ENCODE measurements at regions not wholly inside any gene's neighbourhood (a gene's known extent, or its start where the extent isn't known, plus 50 kb on each side); places are given as distances from the start of the nearest gene placed in this dataset.

DNA sequence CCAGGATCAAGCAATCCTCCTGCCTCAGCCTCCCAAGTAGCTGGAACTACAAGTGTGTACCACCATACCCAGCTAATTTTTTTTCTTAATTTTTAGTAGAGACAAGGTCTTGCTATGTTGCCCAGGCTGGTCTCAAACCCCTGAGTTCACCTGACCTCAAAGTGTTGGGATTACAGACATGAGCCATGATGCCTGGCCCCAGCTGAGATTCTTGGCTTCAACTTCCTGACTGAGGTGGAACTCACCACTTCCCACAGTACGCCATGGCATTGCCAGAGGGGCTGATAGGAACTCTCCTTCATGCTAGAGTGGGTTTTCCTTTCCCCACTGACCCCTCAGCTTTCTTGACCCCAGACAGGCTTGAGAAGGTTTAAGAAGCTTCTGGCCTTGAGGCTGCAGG lies 251.0 kb upstream of the CSF3R start:
- intact Hi-C loops (cut with DNase I; ENCODE audit: low total_unique reads): no loop called here
- WGBS, 2 donors: 0% methylated on average over 1 of the region's 1 CpG
- no peaks in the 10 kb centered on the region for H3K36me3 ChIP-seq (ENCODE audit: low read depth, missing control alignments)
- TF ChIP-seq, protein P1, sequence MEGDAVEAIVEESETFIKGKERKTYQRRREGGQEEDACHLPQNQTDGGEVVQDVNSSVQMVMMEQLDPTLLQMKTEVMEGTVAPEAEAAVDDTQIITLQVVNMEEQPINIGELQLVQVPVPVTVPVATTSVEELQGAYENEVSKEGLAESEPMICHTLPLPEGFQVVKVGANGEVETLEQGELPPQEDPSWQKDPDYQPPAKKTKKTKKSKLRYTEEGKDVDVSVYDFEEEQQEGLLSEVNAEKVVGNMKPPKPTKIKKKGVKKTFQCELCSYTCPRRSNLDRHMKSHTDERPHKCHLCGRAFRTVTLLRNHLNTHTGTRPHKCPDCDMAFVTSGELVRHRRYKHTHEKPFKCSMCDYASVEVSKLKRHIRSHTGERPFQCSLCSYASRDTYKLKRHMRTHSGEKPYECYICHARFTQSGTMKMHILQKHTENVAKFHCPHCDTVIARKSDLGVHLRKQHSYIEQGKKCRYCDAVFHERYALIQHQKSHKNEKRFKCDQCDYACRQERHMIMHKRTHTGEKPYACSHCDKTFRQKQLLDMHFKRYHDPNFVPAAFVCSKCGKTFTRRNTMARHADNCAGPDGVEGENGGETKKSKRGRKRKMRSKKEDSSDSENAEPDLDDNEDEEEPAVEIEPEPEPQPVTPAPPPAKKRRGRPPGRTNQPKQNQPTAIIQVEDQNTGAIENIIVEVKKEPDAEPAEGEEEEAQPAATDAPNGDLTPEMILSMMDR (IDR thresholded peaks at IDR 0.05): no peak
- TF ChIP-seq POLR2A (IDR thresholded peaks at IDR 0.05): no peak
- H3K4me3 ChIP-seq: no peak overlapping the region
- H3K9me3 ChIP-seq: no peaks in the 10 kb centered on the region
- no peak for DNase-seq
- H3K27ac ChIP-seq: no peak overlapping the region
- no peaks in the 10 kb centered on the region for H3K4me1 ChIP-seq
- H3K27me3 ChIP-seq: no peaks in the 10 kb centered on the region

DNA sequence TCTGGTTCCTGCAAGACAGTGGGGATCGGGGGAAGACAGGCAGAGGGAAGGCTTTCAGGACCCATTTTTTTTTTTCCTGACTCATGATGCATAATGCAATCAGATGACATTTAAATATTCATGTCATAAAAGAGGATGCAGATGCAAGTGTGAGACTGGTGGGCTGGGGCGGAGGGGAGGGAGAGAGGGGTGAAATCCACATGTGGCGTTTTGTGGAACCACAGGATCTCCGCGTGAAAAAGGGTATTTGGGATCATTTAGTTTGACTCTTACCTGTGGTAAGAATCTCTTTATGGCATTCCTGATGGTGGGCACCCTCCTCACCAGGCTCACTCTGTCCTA lies 249.3 kb upstream of the CSF3R start:
- 88 to 95% methylated on average over 5 of the region's 5 CpGs for WGBS, 2 donors
- H3K27ac ChIP-seq: no peak overlapping the region
- TF ChIP-seq POLR2A (IDR thresholded peaks at IDR 0.05): no peak
- TF ChIP-seq, protein P1 (IDR thresholded peaks at IDR 0.05): no peak
- no peaks in the 10 kb centered on the region for H3K4me1 ChIP-seq
- intact Hi-C loops (cut with DNase I; ENCODE audit: low total_unique reads): no loop called here
- H3K36me3 ChIP-seq (ENCODE audit: low read depth, missing control alignments): no peaks in the 10 kb centered on the region
- no peak for DNase-seq
- H3K9me3 ChIP-seq: no peaks in the 10 kb centered on the region
- H3K27me3 ChIP-seq: no peaks in the 10 kb centered on the region
- no peak overlapping the region for H3K4me3 ChIP-seq

DNA sequence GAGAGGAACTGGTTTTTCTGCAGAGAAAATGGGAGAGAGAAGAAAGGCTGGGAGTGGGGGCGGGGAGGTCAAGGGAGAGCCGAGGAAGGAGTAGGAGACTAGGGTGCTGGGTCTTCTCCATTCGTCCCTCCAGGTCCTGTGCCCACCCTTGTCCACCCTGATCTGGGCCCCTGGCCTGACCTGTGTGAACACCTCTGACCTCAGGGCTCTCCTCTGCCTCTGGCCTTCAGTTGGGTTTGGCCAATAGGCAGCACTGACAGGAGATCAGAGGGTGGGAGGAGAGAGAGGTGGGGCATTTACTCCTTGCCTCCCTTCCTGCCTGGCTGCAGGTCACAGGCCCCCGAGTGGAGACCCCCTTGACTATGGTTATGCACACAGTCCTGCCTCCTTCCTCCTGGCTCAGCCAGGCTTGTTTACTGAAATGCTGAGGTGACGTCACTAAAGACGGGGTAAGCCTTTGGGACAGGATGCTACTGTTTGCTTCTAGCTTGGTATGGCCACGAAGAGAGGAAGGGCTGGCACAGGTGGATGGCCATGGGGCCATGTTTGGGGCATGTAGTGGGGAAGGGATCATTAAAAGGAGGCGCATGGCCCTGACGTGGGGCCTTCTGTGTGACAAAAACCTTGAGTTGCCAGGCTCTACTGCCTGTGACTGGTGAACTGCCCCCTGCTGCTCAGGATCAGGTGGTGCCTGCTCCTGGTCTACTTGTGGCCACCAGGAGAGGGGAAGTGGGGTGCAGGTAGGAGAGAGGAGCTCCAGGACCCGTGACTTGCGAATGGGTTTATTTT lies 248.7 kb upstream of the CSF3R start:
- no peak for DNase-seq
- Histone ChIP-seq H3K27me3 (no peaks in the 10 kb centered on the region), H3K4me3 (no peak overlapping the region), H3K9me3 (no peaks in the 10 kb centered on the region), H3K4me1 (no peaks in the 10 kb centered on the region), H3K27ac (no peak overlapping the region), H3K36me3 (ENCODE audit: low read depth, missing control alignments) (no peaks in the 10 kb centered on the region)
- intact Hi-C loops (cut with DNase I; ENCODE audit: low total_unique reads): no loop called here
- TF ChIP-seq POLR2A (IDR thresholded peaks at IDR 0.05): no peak
- TF ChIP-seq, protein P1 (IDR thresholded peaks at IDR 0.05): peak in 1 of 3 experiments; percentile 11
- WGBS, 2 donors: 73 to 80% methylated on average over 11 of the region's 11 CpGs

DNA sequence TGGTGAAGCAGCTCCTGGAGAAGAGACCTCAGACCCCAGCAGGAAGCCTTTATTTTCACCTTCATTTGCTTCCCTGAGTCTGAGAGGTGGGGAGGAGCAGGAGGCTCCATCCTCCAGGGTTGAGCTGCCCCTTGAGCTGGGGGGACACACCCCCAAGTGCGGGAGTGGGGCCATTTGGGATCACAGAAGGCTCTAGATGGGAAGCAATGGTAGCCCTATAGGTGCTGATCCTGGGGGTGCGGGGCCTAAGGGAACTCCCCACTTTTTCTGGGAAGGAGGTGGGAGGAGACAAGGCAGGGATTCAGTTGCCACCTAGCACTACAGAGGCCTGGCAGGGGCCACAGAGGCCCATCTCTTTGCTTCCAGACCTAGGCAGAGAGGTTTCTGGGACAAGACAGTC lies 247.9 kb upstream of the CSF3R start:
- Histone ChIP-seq H3K9me3 (no peaks in the 10 kb centered on the region), H3K4me1 (no peaks in the 10 kb centered on the region), H3K4me3 (no peak overlapping the region), H3K36me3 (ENCODE audit: low read depth, missing control alignments) (no peaks in the 10 kb centered on the region), H3K27ac (no peak overlapping the region), H3K27me3 (no peaks in the 10 kb centered on the region)
- intact Hi-C loops (cut with DNase I; ENCODE audit: low total_unique reads): no loop called here
- TF ChIP-seq, protein P1 (IDR thresholded peaks at IDR 0.05): no peak
- no peak for TF ChIP-seq POLR2A (IDR thresholded peaks at IDR 0.05)
- WGBS, 2 donors: 88 to 100% methylated on average over 1 to 2 of the region's 2 CpGs
- DNase-seq: no peak

Data from testis (tissue), 2 donors.